D721Med (cell line): ENCODE measurements at regions not wholly inside any gene's neighbourhood (a gene's known extent, or its start where the extent isn't known, plus 50 kb on each side); places are given as distances from the start of the nearest gene placed in this dataset.

Experiments
- DNase-seq: peaks from one replicate; pipeline ENCODE4 v3.0.0; 2011; ENCODE audit warnings: low spot score; ENCODE audit not compliant: insufficient read length
- FAIRE-seq: peaks from 2 replicates; lab custom pipeline; 2011; peaks lifted over from hg19 to GRCh38; lab: Jason Lieb, UNC
- CTCF ChIP-seq: IDR thresholded peaks from 2 replicates; pipeline ENCODE4 v1.5.1; 2012; ENCODE audit warnings: mild to moderate bottlenecking, control low read depth; ENCODE audit not compliant: insufficient read depth; ENCODE audit errors: missing control alignments

- FAIRE-seq (no peak), DNase-seq (no peak)
- TF ChIP-seq CTCF = no peak
Measured at GRCh38 chr4:182062458-182062857, 180.7 kb upstream of the TENM3 start.

- DNase-seq (no peak), FAIRE-seq (no peak)
- TF ChIP-seq CTCF = no peak
Measured at GRCh38 chr4:182062936-182063335, 180.3 kb upstream of the TENM3 start.

GRCh38 chr4:182063651-182064050 is 179.6 kb upstream of the TENM3 start:
- no peak for FAIRE-seq
- DNase-seq = no peak
- TF ChIP-seq CTCF = no peak

- FAIRE-seq = no peak
- TF ChIP-seq CTCF = no peak
- DNase-seq = no peak
Measured at GRCh38 chr4:182065255-182065654, 177.9 kb upstream of the TENM3 start.

GRCh38 chr4:182066037-182066436 is 177.2 kb upstream of the TENM3 start:
- no peak for TF ChIP-seq CTCF
- FAIRE-seq = no peak
- no peak for DNase-seq

GRCh38 chr4:182067828-182068227 is 175.4 kb upstream of the TENM3 start:
- no peak for DNase-seq
- TF ChIP-seq CTCF = no peak
- no peak for FAIRE-seq

- DNase-seq (no peak), FAIRE-seq (no peak)
- TF ChIP-seq CTCF = no peak
Measured at GRCh38 chr4:182068920-182069319, 174.3 kb upstream of the TENM3 start.
